Right lobe of liver (tissue), 4 donors: ENCODE measurements at regions not wholly inside any gene's neighbourhood (a gene's known extent, or its start where the extent isn't known, plus 50 kb on each side); places are given as distances from the start of the nearest gene placed in this dataset.

ENCODE experiments used
- CTCF ChIP-seq, 4 donors: fragments of 200-600 bp in 3 of 4; fragments of 450-650 bp in 1 of 4; IDR thresholded peaks; one replicate each; pipeline versions ENCODE4 v1.5.1 to v1.8.0; 2016 to 2022; ENCODE audit warnings: antibody characterized with exemption in 4 of 4, mild to moderate bottlenecking in 2 of 4
- POLR2A ChIP-seq: fragments of 450-650 bp; IDR thresholded peaks from one replicate; pipeline ENCODE4 v1.6.1; 2017; ENCODE audit warnings: antibody characterized with exemption, mild to moderate bottlenecking
- donor health status: DM: no; HTN: no; CAD: no.
- donor health status: DM: no; HTN: no; CAD: no.
- donor health status: DM: no; HTN: yes; CAD: no.

- no peak for TF ChIP-seq CTCF (IDR thresholded peaks at IDR 0.05)
- no peak for TF ChIP-seq POLR2A
Measured at GRCh38 chr2:144774809-144775208, 254.9 kb upstream of the ZEB2 start.
